H9 (cell line): ENCODE measurements at regions not wholly inside any gene's neighbourhood (a gene's known extent, or its start where the extent isn't known, plus 50 kb on each side); places are given as distances from the start of the nearest gene placed in this dataset.

Source experiments
- DNase-seq: peaks from one replicate; pipeline ENCODE4 v3.0.0-alpha.2; 2017
- H2AFZ ChIP-seq: one replicate; pipeline ENCODE4 v1.6.1; 2013; ENCODE audit warnings: mild to moderate bottlenecking, low read length, control low read depth, moderate library complexity
- H2AK5ac ChIP-seq: 2 replicates; pipeline ENCODE4 v1.6.1; 2013; ENCODE audit warnings: low read length, control low read depth, mixed read lengths; ENCODE audit not compliant: insufficient read length
- H2BK120ac ChIP-seq: one replicate; pipeline ENCODE4 v1.6.1; 2013; ENCODE audit warnings: low read depth, mild to moderate bottlenecking, low read length, control low read depth, inconsistent platforms; ENCODE audit not compliant: poor library complexity, severe bottlenecking
- H2BK12ac ChIP-seq: 2 replicates; pipeline ENCODE4 v1.6.1; 2013; ENCODE audit warnings: low read length, control low read depth, mixed read lengths, low read depth; ENCODE audit not compliant: insufficient read length
- H2BK15ac ChIP-seq: 2 replicates; pipeline ENCODE4 v1.6.1; 2013; ENCODE audit warnings: low read depth, low read length, control low read depth
- H2BK20ac ChIP-seq: one replicate; pipeline ENCODE4 v1.6.1; 2013; ENCODE audit warnings: low read depth, mild to moderate bottlenecking, low read length, control low read depth, inconsistent platforms; ENCODE audit not compliant: poor library complexity, severe bottlenecking
- H2BK5ac ChIP-seq: 2 replicates; pipeline ENCODE4 v1.6.1; 2013; ENCODE audit warnings: low read length, control low read depth, mixed read lengths; ENCODE audit not compliant: insufficient read length
- H3K14ac ChIP-seq: 2 replicates; pipeline ENCODE4 v1.6.1; 2013; ENCODE audit warnings: low read length, control low read depth; ENCODE audit not compliant: insufficient read depth
- H3K18ac ChIP-seq: 2 replicates; pipeline ENCODE4 v1.6.1; 2013; ENCODE audit warnings: low read depth, mild to moderate bottlenecking, mixed read lengths, low read length, control low read depth; ENCODE audit not compliant: insufficient read length
- H3K23ac ChIP-seq: 2 replicates; pipeline ENCODE4 v1.6.1; 2013; ENCODE audit warnings: low read length, control low read depth, mixed read lengths, low read depth; ENCODE audit not compliant: insufficient read length
- H3K23me2 ChIP-seq: 2 replicates; pipeline ENCODE4 v1.6.1; 2013; ENCODE audit warnings: low read depth, mild to moderate bottlenecking, mixed read lengths, low read length, control low read depth; ENCODE audit not compliant: insufficient read length, poor library complexity, severe bottlenecking
- H3K27ac ChIP-seq: 2 replicates; pipeline ENCODE4 v1.5.1; 2013; ENCODE audit warnings: low read length, control low read depth, mixed read lengths, low read depth; ENCODE audit not compliant: insufficient read length
- H3K27me3 ChIP-seq: 2 replicates; pipeline ENCODE4 v1.6.1; 2013; ENCODE audit warnings: low read length, control low read depth, inconsistent platforms; ENCODE audit not compliant: insufficient read depth
- H3K4ac ChIP-seq: 2 replicates; pipeline ENCODE4 v1.6.1; 2013; ENCODE audit warnings: low read depth, mild to moderate bottlenecking, control low read depth, inconsistent platforms, low read length, moderate library complexity
- H3K4me1 ChIP-seq: 2 replicates; pipeline ENCODE4 v1.6.1; 2013; ENCODE audit warnings: low read length, control low read depth, inconsistent platforms; ENCODE audit not compliant: insufficient read depth
- H3K4me2 ChIP-seq: 2 replicates; pipeline ENCODE4 v1.6.1; 2013; ENCODE audit warnings: low read length, control low read depth, mixed read lengths; ENCODE audit not compliant: insufficient read length, insufficient read depth
- H3K56ac ChIP-seq: 2 replicates; pipeline ENCODE4 v1.6.1; 2013; ENCODE audit warnings: low read depth, mild to moderate bottlenecking, mixed read lengths, low read length, control low read depth; ENCODE audit not compliant: insufficient read length
- H3K79me1 ChIP-seq: 2 replicates; pipeline ENCODE4 v1.6.1; 2013; ENCODE audit warnings: low read depth, mild to moderate bottlenecking, moderate library complexity, low read length, control low read depth, inconsistent platforms; ENCODE audit not compliant: insufficient read depth, poor library complexity, severe bottlenecking
- H3K79me2 ChIP-seq: 2 replicates; pipeline ENCODE4 v1.6.1; 2013; ENCODE audit warnings: low read length, control low read depth, inconsistent platforms; ENCODE audit not compliant: insufficient read depth
- H3K9ac ChIP-seq: 2 replicates; pipeline ENCODE4 v1.6.1; 2013; ENCODE audit warnings: low read length, control low read depth, mixed read lengths; ENCODE audit not compliant: insufficient read length; ENCODE audit errors: extremely low read depth
- H3K9me3 ChIP-seq: one replicate; pipeline ENCODE4 v1.6.1; 2013; ENCODE audit warnings: low read depth, low read length, inconsistent platforms; ENCODE audit not compliant: control insufficient read depth
- H3T11ph ChIP-seq: one replicate; pipeline ENCODE4 v1.6.1; 2013; ENCODE audit warnings: mild to moderate bottlenecking, low read length, control low read depth, inconsistent platforms
- H4K20me1 ChIP-seq: one replicate; pipeline ENCODE4 v1.6.1; 2013; ENCODE audit not compliant: control insufficient read depth, insufficient read length, insufficient read depth
- H4K5ac ChIP-seq: 2 replicates; pipeline ENCODE4 v1.6.1; 2013; ENCODE audit warnings: low read depth, mild to moderate bottlenecking, mixed read lengths, low read length, control low read depth; ENCODE audit not compliant: insufficient read length
- H4K8ac ChIP-seq: replicated peaks from 2 replicates; pipeline ENCODE4 v1.6.1; 2013; ENCODE audit warnings: low read length, control low read depth, mixed read lengths, low read depth; ENCODE audit not compliant: insufficient read length
- H4K91ac ChIP-seq: 2 replicates; pipeline ENCODE4 v1.6.1; 2013; ENCODE audit warnings: low read depth, mild to moderate bottlenecking, moderate library complexity, mixed read lengths, low read length, control low read depth; ENCODE audit not compliant: insufficient read length
- H3K27ac Mint-ChIP-seq, 3 experiments: 2 replicates in 2 of 3; 3 replicates in 1 of 3; pipeline ENCODE4 v1.8.0; 2020 to 2021; ENCODE audit warnings: mixed read lengths in 3 of 3, mild to moderate bottlenecking in 1 of 3, moderate library complexity in 1 of 3
- H3K27me3 Mint-ChIP-seq: 2 replicates; pipeline ENCODE4 v1.8.0; 2021; ENCODE audit warnings: low read depth, mild to moderate bottlenecking, moderate library complexity, mixed read lengths
- H3K36me3 Mint-ChIP-seq, 3 experiments: 2 replicates in 2 of 3; 3 replicates in 1 of 3; pipeline ENCODE4 v1.8.0; 2020 to 2021; ENCODE audit warnings: low read depth in 3 of 3, mixed read lengths in 3 of 3; ENCODE audit not compliant: insufficient read depth in 1 of 3
- H3K4me1 Mint-ChIP-seq, 2 experiments: 2 replicates each; pipeline ENCODE4 v1.8.0; 2020; ENCODE audit warnings: mixed read lengths in 2 of 2
- H3K4me3 Mint-ChIP-seq, 2 experiments: 2 replicates in 1 of 2; 3 replicates in 1 of 2; pipeline ENCODE4 v1.8.0; 2020 to 2021; ENCODE audit warnings: mild to moderate bottlenecking in 2 of 2, mixed read lengths in 2 of 2, moderate library complexity in 1 of 2
- H3K9me3 Mint-ChIP-seq, 2 experiments: 2 replicates in 1 of 2; 3 replicates in 1 of 2; pipeline ENCODE4 v1.8.0; 2020; ENCODE audit warnings: mild to moderate bottlenecking in 2 of 2, mixed read lengths in 2 of 2, moderate library complexity in 1 of 2
- CTCF ChIP-seq: fragments of 200-600 bp; sonication (generic); conservative IDR thresholded peaks from 3 replicates; pipeline ENCODE4 v1.8.0; 2021; ENCODE audit warnings: antibody characterized with exemption, mild to moderate bottlenecking
- WGBS: extraction: QIAGEN DNeasy Blood & Tissue Kit; methylation state at CpG from one replicate; pipeline ENCODE4 v1.1.7; 2013; ENCODE audit warnings: missing lambda C conversion rate, low lambda C conversion rate, mixed read lengths; ENCODE audit not compliant: insufficient read length; ENCODE audit errors: extremely low coverage; 5-methylcytosine and 5-hydroxymethylcytosine counted together

DNA sequence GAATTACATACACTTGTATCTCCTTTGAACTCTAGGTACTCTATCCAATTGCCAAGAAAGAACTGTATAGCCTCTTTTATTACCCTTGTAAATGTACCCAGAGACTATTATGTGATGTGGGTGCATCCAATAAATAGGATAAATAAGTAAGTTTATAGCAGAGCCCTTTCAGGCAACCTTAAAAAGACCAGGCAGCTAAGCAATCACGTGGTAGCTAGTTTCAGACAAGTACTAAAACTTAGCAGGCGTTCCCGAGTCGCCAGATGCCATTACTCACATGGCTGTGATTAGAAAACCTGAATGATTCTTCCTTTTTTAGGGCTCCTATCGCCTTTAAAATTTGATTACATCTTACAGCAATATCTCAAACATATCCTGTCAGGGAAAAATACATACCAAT, 1303.0 kb downstream of the EFNB2 start:
- Mint-ChIP-seq H3K9me3 (peaks cover 2 to 4% of the 10 kb centered on the region in 2 experiments; a peak in 3 of 5 replicates), H3K4me1 (peaks cover 4 to 6% of the 10 kb centered on the region in 2 experiments; a peak in 2 of 4 replicates), H3K4me3 (no peak overlapping the region), H3K27ac (no peak overlapping the region), H3K36me3 (peaks cover 0 to 3% (median 0%) of the 10 kb centered on the region in 3 experiments; a peak in 1 of 7 replicates), H3K27me3 (no peaks in the 10 kb centered on the region)
- H4K5ac ChIP-seq, result no peak overlapping the region
- H3K9me3 ChIP-seq, result no peaks in the 10 kb centered on the region
- TF ChIP-seq CTCF, result no peak
- no peak overlapping the region for H2AK5ac ChIP-seq
- no peak overlapping the region for H3T11ph ChIP-seq
- no peak overlapping the region for H2BK5ac ChIP-seq
- no peak overlapping the region for H3K4me2 ChIP-seq
- H4K91ac ChIP-seq, result no peak overlapping the region
- no peak overlapping the region for H3K56ac ChIP-seq
- no peak overlapping the region for H2AFZ ChIP-seq
- DNase-seq, result no peak
- H3K79me2 ChIP-seq, result no peaks in the 10 kb centered on the region
- no peaks in the 10 kb centered on the region for H3K79me1 ChIP-seq
- no peak overlapping the region for H2BK120ac ChIP-seq
- no peak overlapping the region for H3K18ac ChIP-seq
- no peak overlapping the region for H2BK15ac ChIP-seq
- no peak overlapping the region for H3K27ac ChIP-seq
- no peak overlapping the region for H2BK12ac ChIP-seq
- H3K4ac ChIP-seq, result no peak overlapping the region
- no peak overlapping the region for H2BK20ac ChIP-seq
- no peak overlapping the region for H3K14ac ChIP-seq
- WGBS, result no CpG with 5 or more reads among the region's 5 CpGs
- H3K23ac ChIP-seq, result no peak overlapping the region
- H3K4me1 ChIP-seq, result no peaks in the 10 kb centered on the region
- H3K23me2 ChIP-seq, result no peaks in the 10 kb centered on the region
- H3K9ac ChIP-seq, result no peak overlapping the region
- no peaks in the 10 kb centered on the region for H3K27me3 ChIP-seq
- H4K8ac ChIP-seq, result no peak overlapping the region
- H4K20me1 ChIP-seq, result no peaks in the 10 kb centered on the region
